Endodermal cell (in vitro differentiated cells): ENCODE measurements at regions not wholly inside any gene's neighbourhood (a gene's known extent, or its start where the extent isn't known, plus 50 kb on each side); places are given as distances from the start of the nearest gene placed in this dataset.
A peak's percentile ranks its signal among the peaks of the same experiment; 100 is the strongest.

Source experiments
- DNase-seq: peaks from one replicate; pipeline ENCODE4 v3.0.0-alpha.2; 2017
- H3K27ac ChIP-seq: 2 replicates; pipeline ENCODE4 v1.5.1; 2013; ENCODE audit warnings: mild to moderate bottlenecking, low read depth, low read length, moderate library complexity
- H3K27me3 ChIP-seq: 2 replicates; pipeline ENCODE4 v1.6.1; 2013; ENCODE audit warnings: mild to moderate bottlenecking, low read length, moderate library complexity; ENCODE audit not compliant: insufficient read depth, control insufficient read depth, poor library complexity, severe bottlenecking
- H3K36me3 ChIP-seq: 2 replicates; pipeline ENCODE4 v1.7.0; 2013; ENCODE audit warnings: mild to moderate bottlenecking, low read length, moderate library complexity; ENCODE audit not compliant: control insufficient read depth, insufficient read depth
- H3K4me1 ChIP-seq: one replicate; pipeline ENCODE4 v1.7.0; 2013; ENCODE audit warnings: low read length; ENCODE audit not compliant: control insufficient read depth, insufficient read depth
- H3K4me3 ChIP-seq: 2 replicates; pipeline ENCODE4 v1.5.1; 2013; ENCODE audit warnings: mild to moderate bottlenecking, low read length, moderate library complexity
- H3K9ac ChIP-seq: 2 replicates; pipeline ENCODE4 v1.6.1; 2013; ENCODE audit warnings: mild to moderate bottlenecking, low read length, moderate library complexity; ENCODE audit not compliant: poor library complexity, severe bottlenecking; ENCODE audit errors: extremely low read depth
- H3K9me3 ChIP-seq: 2 replicates; pipeline ENCODE4 v1.6.1; 2013; ENCODE audit warnings: mild to moderate bottlenecking, low read length, moderate library complexity; ENCODE audit not compliant: control insufficient read depth
- H3K27ac Mint-ChIP-seq: 2 replicates; pipeline ENCODE4 v1.8.0; 2020; ENCODE audit warnings: mixed read lengths
- H3K27me3 Mint-ChIP-seq: 2 replicates; pipeline ENCODE4 v1.8.0; 2021; ENCODE audit warnings: mild to moderate bottlenecking, mixed read lengths; ENCODE audit not compliant: insufficient read depth
- H3K36me3 Mint-ChIP-seq: 2 replicates; pipeline ENCODE4 v1.8.0; 2020; ENCODE audit warnings: low read depth, mixed read lengths
- H3K4me1 Mint-ChIP-seq: 2 replicates; pipeline ENCODE4 v1.8.0; 2020; ENCODE audit warnings: mixed read lengths
- H3K4me3 Mint-ChIP-seq: 2 replicates; pipeline ENCODE4 v1.8.0; 2020; ENCODE audit warnings: mild to moderate bottlenecking, moderate library complexity, mixed read lengths
- H3K9me3 Mint-ChIP-seq: 2 replicates; pipeline ENCODE4 v1.8.0; 2020; ENCODE audit warnings: mild to moderate bottlenecking, mixed read lengths
- CTCF ChIP-seq: fragments of 200-600 bp; sonication (generic); conservative IDR thresholded peaks from 2 replicates; pipeline ENCODE4 v1.5.0; 2021; ENCODE audit warnings: antibody characterized with exemption, mild to moderate bottlenecking
- WGBS, 2 experiments: methylation state at CpG; one replicate each; pipeline versions ENCODE4 v1.1.5 to v1.1.7; 2013; ENCODE audit warnings: missing lambda C conversion rate in 2 of 2, mixed read lengths in 1 of 2; ENCODE audit not compliant: insufficient coverage in 1 of 2, insufficient read length in 1 of 2; 5-methylcytosine and 5-hydroxymethylcytosine counted together

GRCh38 chr7:106460792-106461254 lies 176.0 kb upstream of the NAMPT start:
- Histone ChIP-seq H3K4me1 (peaks cover 4% of the 10 kb centered on the region), H3K4me3 (peak overlapping the region; percentile 54), H3K36me3 (peaks cover 8% of the 10 kb centered on the region), H3K27ac (no peak overlapping the region), H3K9me3 (peaks cover 59% of the 10 kb centered on the region), H3K27me3 (no peaks in the 10 kb centered on the region), H3K9ac (no peak overlapping the region)
- peak overlapping the region; percentile 65 for H3K27ac Mint-ChIP-seq
- H3K36me3 Mint-ChIP-seq, result peaks cover 4% of the 10 kb centered on the region
- peaks cover 19% of the 10 kb centered on the region for H3K4me1 Mint-ChIP-seq
- no peak overlapping the region for H3K4me3 Mint-ChIP-seq
- H3K27me3 Mint-ChIP-seq, result no peaks in the 10 kb centered on the region
- no peak for DNase-seq
- WGBS, 2 experiments, result 82 to 87% methylated on average over 5 to 6 of the region's 6 CpGs
- peaks cover 48% of the 10 kb centered on the region for H3K9me3 Mint-ChIP-seq
- no peak for TF ChIP-seq CTCF

- Histone ChIP-seq H3K27me3 (no peaks in the 10 kb centered on the region), H3K4me1 (peaks cover 4% of the 10 kb centered on the region), H3K4me3 (peak overlapping the region; percentile 54), H3K9ac (no peak overlapping the region), H3K36me3 (peaks cover 8% of the 10 kb centered on the region), H3K9me3 (peaks cover 70% of the 10 kb centered on the region), H3K27ac (no peak overlapping the region)
- Mint-ChIP-seq H3K4me1 (peaks cover 19% of the 10 kb centered on the region), H3K36me3 (peaks cover 4% of the 10 kb centered on the region), H3K4me3 (no peak overlapping the region), H3K27ac (no peak overlapping the region), H3K9me3 (peaks cover 57% of the 10 kb centered on the region), H3K27me3 (no peaks in the 10 kb centered on the region)
- DNase-seq, result no peak
- no peak for TF ChIP-seq CTCF
- 84 to 92% methylated on average over 3 to 7 of the region's 7 CpGs for WGBS, 2 experiments
These were observed 174.8 kb upstream of the NAMPT start for GRCh38 chr7:106459397-106460072.

- Histone ChIP-seq H3K4me3 (no peak overlapping the region), H3K27me3 (no peaks in the 10 kb centered on the region), H3K4me1 (no peaks in the 10 kb centered on the region), H3K36me3 (peaks cover 8% of the 10 kb centered on the region), H3K9me3 (peaks cover 84% of the 10 kb centered on the region), H3K9ac (no peak overlapping the region), H3K27ac (no peak overlapping the region)
- H3K36me3 Mint-ChIP-seq, result peaks cover 4% of the 10 kb centered on the region
- H3K4me1 Mint-ChIP-seq, result peaks cover 14% of the 10 kb centered on the region
- no peak overlapping the region for H3K27ac Mint-ChIP-seq
- 79 to 98% methylated on average over 3 to 4 of the region's 4 CpGs for WGBS, 2 experiments
- TF ChIP-seq CTCF, result no peak
- H3K9me3 Mint-ChIP-seq, result peaks cover 62% of the 10 kb centered on the region
- no peak overlapping the region for H3K4me3 Mint-ChIP-seq
- no peak for DNase-seq
- H3K27me3 Mint-ChIP-seq, result no peaks in the 10 kb centered on the region
These were observed 172.9 kb upstream of the NAMPT start for GRCh38 chr7:106457678-106458077.
